ENCODE measurements at regions not wholly inside any gene's neighbourhood (a gene's known extent, or its start where the extent isn't known, plus 50 kb on each side); places are given as distances from the start of the nearest gene placed in this dataset.
"Not testable (repeated sequence)": the region's sequence is repeated elsewhere in the genome, so short reads cannot be mapped to it uniquely, and the experiment has no call there.

DNA sequence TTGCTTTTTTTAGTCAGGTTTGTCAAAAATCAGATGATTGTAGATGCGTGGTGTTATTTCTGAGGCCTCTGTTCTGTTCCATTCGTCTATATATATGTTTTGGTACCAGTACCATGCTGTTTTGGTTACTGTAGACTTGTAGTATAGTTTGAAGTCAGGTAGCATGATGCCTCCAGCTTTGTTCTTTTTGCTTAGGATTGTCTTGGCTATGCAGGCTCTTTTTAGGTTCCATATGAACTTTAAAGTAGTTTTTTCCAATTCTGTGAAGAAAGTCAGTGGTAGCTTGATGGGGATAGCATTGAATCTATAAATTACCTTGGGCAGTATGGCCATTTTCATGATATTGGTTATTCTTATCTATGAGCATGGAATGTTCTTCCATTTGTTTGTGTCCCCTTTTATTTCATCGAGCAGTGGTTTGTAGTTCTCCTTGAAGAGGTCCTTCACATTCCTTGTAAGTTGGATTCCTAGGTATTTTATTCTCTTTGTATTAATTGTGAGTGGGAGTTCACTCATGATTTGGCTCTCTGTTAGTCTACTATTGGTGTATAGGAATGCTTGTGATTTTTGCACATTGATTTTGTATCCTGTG, 70.1 kb upstream of the TOP3B start:
- DNase-seq: not testable (repeated sequence)

DNA sequence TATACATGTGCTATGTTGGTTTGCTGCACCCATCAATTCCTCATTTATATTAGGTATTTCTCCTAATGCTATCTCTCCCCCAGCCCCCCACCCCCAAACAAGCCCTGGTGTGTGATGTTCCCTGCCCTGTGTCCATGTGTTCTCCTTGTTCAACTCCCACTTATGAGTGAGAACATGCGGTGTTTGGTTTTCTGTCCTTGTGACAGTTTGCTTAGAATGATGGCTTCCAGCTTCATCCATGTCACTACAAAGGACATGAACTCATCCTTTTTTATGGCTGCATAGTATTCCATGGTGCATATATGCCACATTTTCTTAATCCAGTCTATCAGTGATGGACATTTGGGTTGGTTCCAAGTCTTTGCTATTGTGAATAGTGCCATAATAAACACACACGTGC, 68.4 kb upstream of the TOP3B start:
- DNase-seq: not testable (repeated sequence)

DNA sequence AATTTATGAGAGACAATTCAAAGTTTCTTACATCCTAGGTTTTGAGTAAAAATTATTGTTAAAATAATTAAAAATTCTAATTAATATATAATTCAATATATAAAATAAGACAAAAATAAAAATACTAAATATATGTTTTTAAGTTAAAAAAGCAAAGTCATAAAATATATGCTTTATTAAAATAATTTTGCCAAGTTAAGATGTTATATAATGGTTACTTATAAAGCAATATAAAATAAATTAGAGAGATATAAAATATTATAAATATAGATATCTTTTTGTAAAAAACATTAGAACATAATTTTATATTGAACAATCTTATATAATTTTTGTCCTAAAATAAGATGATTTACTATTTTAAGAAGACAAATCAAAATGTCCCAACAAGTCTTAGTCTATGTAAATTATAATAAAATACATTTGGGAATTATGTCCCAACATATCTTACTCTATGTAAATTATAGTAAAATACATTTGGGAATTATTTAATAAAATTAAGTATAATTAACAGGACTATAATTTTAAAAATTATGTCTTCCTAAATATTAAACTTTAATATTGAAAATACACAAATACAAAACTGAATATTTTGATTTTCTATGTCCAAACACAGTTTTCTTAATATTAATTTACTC, 67.7 kb upstream of the TOP3B start:
- no peak for DNase-seq

DNA sequence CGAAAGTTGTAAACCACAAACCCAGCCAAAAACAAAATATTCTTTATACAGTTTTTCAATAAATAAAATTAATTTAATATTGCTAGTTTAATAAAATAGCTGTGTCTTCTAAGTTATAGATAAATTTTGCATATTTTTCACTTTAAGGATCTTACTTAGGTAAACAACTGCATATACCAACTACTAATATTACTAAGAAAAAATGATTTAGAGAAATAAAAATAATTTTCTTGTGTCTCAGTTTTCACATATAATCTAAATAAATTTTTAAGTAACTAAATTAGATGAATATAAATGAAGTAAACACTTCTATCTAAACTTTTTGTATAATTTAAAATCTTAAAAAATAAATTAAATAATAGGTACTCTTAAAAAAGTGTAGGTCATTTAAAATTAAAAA, 67.1 kb upstream of the TOP3B start:
- DNase-seq: no peak

DNA sequence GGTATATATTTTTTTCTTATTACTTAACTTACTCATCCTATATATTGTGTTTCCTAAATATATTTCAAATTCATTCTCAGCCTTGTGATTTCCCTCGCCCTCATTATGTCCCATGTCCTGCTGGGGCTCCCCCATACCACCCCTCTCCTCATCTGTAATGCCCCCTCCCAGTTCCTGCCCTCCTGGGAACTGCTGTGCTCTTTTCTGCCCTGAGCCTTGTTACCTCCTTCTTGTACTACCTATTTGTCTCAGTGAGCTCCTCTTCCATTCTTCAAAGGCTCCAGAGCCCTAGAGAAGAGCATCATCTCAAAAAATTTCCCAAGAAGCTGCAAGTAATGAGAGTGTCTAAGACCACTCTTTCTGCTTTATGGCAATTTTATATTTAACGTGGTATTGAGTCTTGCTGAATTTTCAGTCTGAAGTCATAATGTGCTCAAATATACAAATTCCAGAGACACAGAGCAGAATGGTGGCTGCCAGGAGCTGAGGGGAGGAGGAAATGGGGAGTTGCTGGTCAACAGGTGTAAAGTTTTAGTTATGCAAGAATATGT, 66.5 kb upstream of the TOP3B start:
- DNase-seq: no peak

DNA sequence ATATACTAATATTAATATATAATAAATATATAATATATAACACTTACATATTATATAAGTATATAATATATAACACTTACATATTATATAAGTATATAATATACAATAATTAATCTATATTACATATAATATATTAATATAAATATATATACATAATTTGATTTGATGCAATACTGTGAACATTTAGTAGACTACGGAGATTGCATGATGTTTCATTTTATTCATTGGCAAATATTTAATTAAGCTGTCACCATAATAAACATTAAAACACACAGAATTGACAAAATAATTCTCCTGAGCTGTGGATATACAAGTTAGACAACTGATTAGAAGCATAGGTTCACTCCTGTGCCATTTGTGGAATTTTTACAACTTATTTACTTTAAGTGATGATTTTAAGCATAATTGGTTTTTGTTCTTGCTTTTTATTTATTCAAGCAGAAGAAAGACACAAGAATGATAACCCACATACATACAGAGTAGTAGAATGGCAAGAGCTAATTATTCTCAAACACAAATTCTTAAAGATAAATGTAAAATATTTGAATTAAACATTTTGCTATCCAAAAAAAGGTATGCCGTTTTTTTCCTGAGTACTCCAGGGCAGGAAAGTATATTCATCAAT, 65.8 kb upstream of the TOP3B start:
- DNase-seq: no peak

DNA sequence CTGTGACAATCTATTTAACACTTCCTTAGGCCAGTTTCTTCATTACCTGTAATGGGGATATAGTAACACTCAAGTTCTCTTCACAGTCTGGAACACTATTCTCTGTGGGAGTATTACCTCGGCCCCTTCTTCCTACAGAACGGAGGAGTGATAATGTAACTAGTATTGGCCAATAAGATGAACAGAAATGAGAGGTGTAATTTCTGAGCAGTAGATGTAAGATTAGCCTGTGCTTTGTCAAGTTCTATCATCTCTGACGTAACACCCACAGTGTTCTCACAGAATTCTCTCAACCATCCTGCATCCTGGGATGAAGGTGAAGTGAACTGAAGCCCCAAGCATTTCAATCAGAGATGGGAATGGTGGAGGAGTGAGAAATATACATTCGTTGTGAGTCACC, 65.2 kb upstream of the TOP3B start:
- DNase-seq: no peak

DNA sequence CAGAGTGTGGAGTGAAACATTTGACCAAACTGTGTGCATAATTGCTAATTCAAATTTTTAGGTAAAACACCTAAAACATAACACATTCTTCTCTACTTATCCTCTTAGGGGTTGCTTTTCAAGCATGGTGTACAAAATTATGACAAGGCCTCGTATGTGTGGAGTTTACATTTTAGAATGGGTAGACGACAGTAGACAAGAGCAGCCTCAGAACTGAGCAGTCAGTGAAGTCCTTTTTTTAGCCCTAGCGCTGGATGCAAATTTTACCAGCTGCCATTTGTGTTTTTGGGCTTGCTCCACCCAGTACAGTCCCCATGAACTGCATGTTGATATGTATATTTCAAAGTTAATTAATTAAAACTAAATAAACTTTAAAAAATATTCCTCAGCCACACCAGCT, 64.7 kb upstream of the TOP3B start:
- no peak for DNase-seq

DNA sequence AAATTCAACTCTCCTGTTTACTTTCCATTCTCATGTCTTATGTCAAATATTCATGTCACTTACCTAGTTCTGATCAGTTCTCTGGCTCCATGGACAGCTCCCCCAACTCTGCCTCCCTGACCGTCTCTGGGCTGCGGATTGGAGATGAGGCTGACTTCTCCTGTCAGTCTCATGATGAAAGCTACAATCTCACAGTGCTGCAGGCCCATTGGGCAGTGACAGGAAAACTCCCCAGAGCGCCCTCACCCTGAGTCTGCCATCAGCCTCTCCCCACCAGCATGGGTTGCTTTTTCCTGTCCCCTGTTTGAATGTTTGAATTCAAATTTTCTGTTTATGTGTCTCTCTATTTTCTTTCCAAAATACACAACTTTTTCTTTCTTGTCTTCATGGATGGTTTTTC, 63.8 kb upstream of the TOP3B start:
- no peak for DNase-seq

DNA sequence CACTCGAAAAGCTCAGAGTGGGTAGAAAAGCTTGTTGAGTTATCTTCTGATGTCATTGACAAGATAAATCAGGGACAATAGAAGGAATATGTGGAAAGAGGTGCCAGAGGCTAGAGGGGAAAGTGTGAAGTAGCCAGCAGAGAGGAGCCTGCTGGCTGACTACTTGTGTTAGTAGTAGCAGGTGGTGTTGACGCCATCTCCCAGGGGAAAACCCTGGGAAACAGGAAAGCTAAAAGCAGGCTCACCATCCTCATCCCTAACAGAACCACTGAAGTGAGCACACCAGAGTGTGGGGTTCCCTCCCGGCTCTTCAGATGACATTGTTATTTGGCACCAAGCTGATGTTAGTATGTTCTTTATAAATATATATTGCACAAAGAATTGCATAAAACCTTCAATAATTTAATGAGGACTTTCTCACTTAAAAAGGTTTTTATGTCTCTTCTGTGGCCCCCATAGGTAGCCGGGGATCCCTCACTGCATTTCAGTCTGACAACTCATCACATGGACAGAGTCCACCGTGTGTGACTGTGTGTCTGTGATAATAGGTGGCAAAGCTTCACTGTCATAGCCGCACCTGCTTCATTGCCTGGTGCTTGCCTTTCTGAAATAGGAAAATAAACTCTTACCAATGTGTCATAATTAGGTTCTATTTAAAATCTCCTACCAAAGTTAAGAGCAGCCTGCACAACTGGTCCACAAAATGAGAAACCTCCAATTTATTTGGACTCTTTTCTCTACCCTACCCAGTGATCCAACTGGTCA, 63.2 kb upstream of the TOP3B start:
- no peak for DNase-seq

DNA sequence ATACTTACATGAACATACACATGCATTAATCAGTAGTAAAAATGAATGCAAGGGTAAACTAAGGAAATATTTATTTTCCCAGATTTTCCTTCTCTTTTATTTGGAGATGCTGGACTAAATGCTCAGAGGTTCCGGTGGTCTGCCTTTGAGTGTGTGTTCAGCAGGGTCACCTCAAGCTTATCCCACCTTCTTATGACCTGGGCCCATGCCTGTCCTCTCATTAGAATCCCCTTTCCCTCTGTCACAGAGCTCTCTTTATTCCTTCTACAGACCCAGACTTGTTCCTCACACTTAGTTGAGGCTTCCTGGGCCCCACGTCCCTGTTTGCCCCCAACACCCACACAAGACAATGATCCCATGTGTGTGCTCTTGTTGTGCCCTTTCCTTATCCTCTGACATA, 61.6 kb upstream of the TOP3B start:
- no peak for DNase-seq

DNA sequence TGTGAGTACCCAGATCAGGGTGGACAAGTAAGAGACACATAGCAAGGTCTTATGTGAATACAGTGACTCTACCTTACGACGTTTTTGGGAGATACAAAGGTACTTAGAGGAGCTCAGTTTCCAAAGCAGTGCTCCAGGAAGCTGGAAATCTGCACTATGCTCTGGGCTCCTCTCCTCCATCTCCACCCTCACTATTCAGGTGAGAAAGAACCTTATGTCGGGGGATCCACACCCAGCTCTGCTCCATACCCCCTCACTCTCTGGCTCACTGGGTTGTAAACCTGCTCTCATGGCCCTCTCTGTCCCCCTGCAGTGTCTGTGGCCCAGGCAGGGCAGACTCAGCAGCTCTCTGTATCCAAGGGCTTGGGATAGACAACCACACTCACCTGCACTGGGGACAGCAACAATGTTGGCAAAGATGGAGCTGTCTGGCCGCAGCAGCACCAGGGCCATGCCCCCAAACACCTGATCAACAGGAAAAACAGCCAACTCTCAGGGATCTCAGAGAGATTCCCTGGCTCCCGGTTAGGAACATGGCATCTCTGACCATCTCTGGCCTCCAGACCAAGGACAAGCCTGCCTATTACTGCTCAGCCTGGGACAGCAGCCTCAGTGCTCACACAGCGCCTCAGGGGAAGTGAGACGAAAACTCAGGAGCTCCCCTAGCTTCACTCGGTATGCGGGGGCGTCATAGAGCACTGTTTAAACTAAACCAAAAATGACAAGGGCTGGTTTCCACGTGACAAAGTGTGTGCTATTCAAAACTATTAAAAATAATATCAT, 60.9 kb upstream of the TOP3B start:
- no peak for DNase-seq

DNA sequence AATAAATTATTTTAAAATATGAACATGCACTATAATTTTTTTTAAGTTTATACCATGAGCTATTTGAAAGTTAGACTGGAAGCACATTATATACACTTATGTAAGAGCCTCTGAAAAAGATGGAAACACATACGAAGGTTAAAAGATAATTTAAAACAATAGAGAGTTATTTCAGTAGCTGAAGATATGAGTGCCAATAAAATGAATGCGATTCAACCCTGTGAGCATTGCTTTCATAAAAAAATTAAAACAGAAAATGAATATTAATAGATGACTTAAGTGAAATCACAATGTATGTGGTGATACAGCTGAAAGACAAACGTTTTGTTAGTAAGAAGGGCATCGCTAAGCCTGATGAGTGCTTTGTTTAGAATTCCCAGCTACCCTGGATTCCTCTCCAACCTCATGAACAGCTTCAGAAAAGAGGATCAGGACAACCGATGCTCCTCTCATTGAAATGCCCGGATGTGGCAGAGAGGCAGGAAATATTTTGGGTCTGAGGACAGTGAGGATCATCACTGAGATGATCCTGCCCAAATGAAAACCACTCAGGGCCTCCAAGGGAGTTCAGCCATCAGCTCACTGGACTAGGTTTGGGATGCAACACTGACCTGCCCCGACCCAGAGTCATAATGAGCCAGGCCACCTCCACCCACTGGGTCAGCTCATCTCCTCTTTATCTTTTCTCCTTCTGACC, 60.2 kb upstream of the TOP3B start:
- no peak for DNase-seq

DNA sequence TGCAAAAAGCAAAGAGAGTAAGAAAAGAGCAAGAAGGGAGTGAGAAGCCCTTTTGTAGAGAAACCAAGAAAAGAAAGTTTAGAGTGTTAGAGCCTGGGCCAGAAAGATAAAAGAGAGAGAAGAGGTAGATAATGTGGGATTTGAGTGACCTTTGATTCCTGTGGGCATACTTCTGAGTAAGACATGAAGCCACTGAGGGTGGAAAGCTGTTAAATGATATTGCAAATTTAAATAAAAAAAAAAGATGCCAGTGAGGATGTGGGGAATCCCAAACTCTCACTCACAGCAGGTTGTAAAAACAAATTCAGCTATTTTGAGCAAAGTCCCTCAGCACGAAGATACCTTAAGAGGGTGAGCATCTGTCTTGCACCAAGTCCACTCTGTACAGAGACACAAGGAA, 59.4 kb upstream of the TOP3B start:
- no peak for DNase-seq

DNA sequence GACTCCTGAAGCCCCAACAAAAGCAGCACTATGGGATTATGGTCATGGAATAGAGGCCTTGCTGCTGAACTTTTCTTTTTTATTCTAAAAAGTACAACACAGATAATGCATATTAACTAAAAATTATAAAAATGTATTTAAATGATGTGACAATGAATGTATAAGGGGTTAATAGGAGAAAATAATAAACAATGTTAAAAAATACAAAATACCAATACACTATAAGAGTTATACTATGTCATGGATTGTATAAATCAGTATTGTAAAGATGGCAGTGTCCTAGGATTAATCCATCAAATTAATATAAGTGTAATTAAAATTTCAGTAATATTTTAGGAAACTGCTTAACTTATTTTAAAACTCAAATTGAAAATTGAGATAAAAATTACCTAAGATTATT, 58.3 kb upstream of the TOP3B start:
- no peak for DNase-seq

DNA sequence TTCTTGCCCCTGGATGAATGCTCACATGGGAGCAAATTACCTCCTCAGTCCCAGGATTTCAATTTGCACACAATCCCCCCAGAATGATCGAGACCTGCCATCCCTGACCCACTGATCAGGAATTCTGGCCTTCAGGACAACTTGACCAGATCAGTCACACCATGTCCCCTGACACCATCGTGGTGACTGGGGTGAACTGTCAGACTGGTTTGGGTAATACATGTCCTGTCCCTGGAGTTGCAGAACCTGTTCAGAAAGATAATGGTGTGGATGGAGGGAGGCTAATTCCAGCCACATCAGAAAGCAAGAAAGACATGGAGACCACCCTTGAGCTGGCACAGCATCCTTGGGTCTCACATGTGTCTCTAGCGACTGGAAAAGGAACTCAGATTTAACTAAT, 57.9 kb upstream of the TOP3B start:
- no peak for DNase-seq

DNA sequence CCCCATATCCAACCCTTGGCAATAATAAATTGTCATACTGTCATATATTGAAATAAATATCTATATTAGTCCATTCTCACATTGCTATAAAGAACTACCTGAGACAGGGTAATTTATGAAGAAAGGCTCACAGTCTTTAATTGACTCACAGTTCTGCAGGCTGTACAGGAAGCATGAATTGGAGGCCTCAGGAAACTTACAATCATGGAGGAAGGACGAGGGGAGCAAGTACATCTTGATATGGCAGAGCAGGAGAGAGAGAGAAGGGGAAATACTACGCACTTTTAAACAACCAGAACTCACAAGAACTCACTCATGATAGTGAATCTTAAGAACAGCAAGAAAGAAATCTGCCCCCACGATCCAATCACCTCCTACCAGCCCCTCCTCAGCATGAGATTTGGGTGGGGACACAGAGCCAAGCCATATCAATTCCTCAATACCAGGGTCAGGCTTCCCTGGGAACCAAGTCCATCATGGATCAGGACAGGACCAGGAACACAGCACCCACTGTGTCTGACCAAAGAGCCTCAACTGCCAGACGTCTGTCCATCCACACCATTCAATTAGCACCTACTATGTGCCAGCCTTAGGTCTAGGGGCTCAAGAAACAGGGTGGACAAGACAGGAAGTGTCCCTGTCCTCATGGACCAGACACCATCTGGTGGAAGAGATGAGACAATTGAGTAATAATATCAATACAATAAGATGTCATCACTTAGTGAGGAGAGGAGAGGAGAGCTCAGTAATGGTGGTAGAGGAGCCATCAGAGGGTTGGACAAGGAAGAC, 56.9 kb upstream of the TOP3B start:
- DNase-seq: no peak

DNA sequence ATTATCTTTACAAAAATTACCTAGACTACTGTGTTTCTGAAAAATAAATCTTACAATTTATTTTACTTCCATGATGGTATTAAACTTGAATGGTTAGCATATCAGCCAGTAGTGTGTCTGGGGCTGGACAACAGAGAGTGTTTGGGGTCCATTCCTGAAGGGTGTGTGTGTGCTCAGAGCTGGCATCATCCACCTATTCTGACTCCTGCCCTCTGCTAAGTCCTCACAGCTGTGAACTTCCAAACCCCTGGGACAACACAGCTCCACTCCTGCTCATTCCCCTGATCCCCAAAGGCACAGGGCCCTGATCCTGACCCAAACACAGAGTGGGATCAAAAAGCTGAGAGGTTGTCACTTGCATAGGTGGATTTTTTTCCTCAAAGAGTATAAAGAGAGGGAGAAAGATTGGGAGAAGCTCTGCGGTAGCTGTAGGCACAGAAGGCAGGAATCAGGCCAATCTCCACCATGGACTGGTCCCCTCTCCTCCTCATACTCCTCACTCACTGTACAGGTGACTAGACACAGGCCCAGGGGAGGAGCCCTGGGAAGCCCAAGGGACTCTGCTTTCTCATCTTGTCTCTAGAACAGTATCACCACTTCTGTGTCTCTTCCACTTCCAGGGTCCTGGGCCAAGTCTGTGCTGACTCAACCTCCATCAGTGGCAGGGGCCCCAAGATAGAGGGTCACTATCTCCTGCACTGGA, 55.7 kb upstream of the TOP3B start:
- DNase-seq: no peak

DNA sequence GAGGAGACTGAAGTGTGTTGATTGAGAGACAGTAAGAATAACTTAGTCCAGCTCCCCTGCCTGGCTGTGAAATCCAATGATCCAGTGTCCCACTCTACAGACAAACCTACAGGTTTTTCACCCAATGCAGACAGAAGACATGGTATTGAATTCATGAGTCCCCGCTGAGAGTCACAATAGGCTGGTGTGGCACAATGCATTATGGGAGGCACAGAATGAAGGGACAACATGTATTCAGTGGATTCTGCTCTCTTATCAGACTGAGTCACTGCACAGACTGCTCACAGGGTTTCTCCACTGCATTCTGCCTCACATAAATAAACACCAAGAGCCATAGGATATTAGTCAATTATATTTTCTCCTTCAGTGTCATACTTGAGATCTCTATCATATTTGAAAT, 55.2 kb upstream of the TOP3B start:
- DNase-seq: no peak

DNA sequence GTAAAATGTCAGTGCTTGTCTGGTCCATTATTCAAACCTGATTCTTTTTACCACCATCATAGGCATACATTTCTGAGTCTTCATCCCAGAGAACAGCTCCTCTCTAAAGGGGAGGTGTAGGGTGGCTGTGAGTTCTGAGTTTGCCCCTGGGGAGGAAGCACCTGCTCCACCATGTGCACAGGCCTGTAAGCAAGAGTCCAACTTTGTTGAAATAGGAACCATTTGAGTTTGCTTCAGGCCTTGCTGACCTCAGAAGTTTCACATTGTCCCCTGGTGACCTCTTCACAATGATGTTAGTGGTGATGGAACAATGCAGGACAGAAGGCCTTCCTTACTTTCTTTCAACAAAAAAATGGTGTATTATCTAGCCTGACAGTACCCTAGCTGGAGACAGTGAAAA, 54.6 kb upstream of the TOP3B start:
- no peak for DNase-seq

DNA sequence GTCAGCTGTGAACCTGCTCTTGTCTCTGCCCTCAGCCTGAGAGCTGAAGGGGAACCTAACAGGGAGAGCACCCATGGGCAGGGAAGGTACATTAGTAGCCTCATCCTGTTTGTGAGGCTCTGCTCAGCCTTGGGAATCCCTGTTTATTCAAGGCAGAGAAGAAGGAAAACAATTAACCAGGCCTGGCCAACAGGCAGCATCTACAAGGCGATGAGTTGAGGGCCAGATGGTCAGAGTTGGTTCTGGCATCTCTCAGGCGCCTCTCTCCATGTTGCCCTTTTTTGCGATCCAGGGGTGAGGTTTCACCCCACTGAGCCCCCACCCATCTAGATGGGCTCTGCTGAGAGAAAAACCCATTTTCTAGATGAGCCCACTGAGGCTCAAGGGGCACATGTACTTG, 54.0 kb upstream of the TOP3B start:
- no peak for DNase-seq
